ENCODE measurements at regions not wholly inside any gene's neighbourhood (a gene's known extent, or its start where the extent isn't known, plus 50 kb on each side); places are given as distances from the start of the nearest gene placed in this dataset.

- TF ChIP-seq CTCF (IDR thresholded peaks at IDR 0.05) = no peak
- no peak for TF ChIP-seq POLR2A (IDR thresholded peaks at IDR 0.05)
These were observed 58.8 kb upstream of the ST3GAL5 start for GRCh38 chr2:85947593-85947992.
